WERI-Rb-1 (cell line): ENCODE measurements at regions not wholly inside any gene's neighbourhood (a gene's known extent, or its start where the extent isn't known, plus 50 kb on each side); places are given as distances from the start of the nearest gene placed in this dataset.

ENCODE experiments used
- DNase-seq: peaks from one replicate; pipeline ENCODE4 v3.0.0-alpha.2; 2020
- H3K27ac ChIP-seq: fragments of 250-450 bp; sonication (Bioruptor Pico); 2 replicates; pipeline ENCODE4 v1.5.1; 2020; ENCODE audit warnings: mild to moderate bottlenecking, moderate library complexity
- H3K27me3 ChIP-seq: fragments of 250-450 bp; sonication (Bioruptor Pico); 2 replicates; pipeline ENCODE4 v1.5.1; 2021; ENCODE audit warnings: mild to moderate bottlenecking, low read depth, moderate library complexity; ENCODE audit not compliant: insufficient read depth, severe bottlenecking
- H3K36me3 ChIP-seq: fragments of 250-450 bp; sonication (Bioruptor Pico); 2 replicates; pipeline ENCODE4 v1.5.1; 2020; ENCODE audit warnings: mild to moderate bottlenecking, moderate library complexity
- H3K4me3 ChIP-seq: 2 replicates; pipeline ENCODE4 v1.5.1; 2011; ENCODE audit warnings: low read depth, mild to moderate bottlenecking, control low read depth, low read length
- H3K9me3 ChIP-seq: fragments of 250-450 bp; sonication (Bioruptor Pico); 2 replicates; pipeline ENCODE4 v1.5.1; 2021; ENCODE audit warnings: mild to moderate bottlenecking, moderate library complexity; ENCODE audit not compliant: severe bottlenecking
- CTCF ChIP-seq: IDR thresholded peaks from 2 replicates; pipeline ENCODE4 v1.5.1; 2011; ENCODE audit warnings: low read depth, mild to moderate bottlenecking, control low read depth, inconsistent platforms, low read length

- no peak for TF ChIP-seq CTCF
- no peak overlapping the region for H3K4me3 ChIP-seq
- DNase-seq: no peak
- no peak overlapping the region for H3K27ac ChIP-seq
- H3K36me3 ChIP-seq: no peaks in the 10 kb centered on the region
- H3K27me3 ChIP-seq: no peaks in the 10 kb centered on the region
- no peaks in the 10 kb centered on the region for H3K9me3 ChIP-seq
Measured at GRCh38 chr5:112014783-112015395, 257.9 kb upstream of the NREP start.

- TF ChIP-seq CTCF: no peak
- Histone ChIP-seq H3K27me3 (no peaks in the 10 kb centered on the region), H3K36me3 (no peaks in the 10 kb centered on the region), H3K9me3 (no peaks in the 10 kb centered on the region), H3K27ac (no peak overlapping the region), H3K4me3 (no peak overlapping the region)
- DNase-seq: no peak
Measured at GRCh38 chr5:112013660-112014059, 256.7 kb upstream of the NREP start.

- H3K9me3 ChIP-seq: no peaks in the 10 kb centered on the region
- no peak overlapping the region for H3K4me3 ChIP-seq
- no peak for TF ChIP-seq CTCF
- no peaks in the 10 kb centered on the region for H3K36me3 ChIP-seq
- H3K27ac ChIP-seq: peak overlapping the region; percentile 27; the same call in 1 of the 2 replicates
- H3K27me3 ChIP-seq: no peaks in the 10 kb centered on the region
- no peak for DNase-seq
Measured at GRCh38 chr5:112012104-112012503, 255.1 kb upstream of the NREP start.

- Histone ChIP-seq H3K27me3 (no peaks in the 10 kb centered on the region), H3K27ac (no peak overlapping the region), H3K4me3 (no peak overlapping the region), H3K9me3 (no peaks in the 10 kb centered on the region), H3K36me3 (no peaks in the 10 kb centered on the region)
- DNase-seq: no peak
- TF ChIP-seq CTCF: no peak
Measured at GRCh38 chr5:112010475-112010874, 253.5 kb upstream of the NREP start.

GRCh38 chr5:112006721-112007120 is 249.7 kb upstream of the NREP start:
- Histone ChIP-seq H3K36me3 (no peaks in the 10 kb centered on the region), H3K27me3 (no peaks in the 10 kb centered on the region), H3K4me3 (no peak overlapping the region), H3K27ac (no peak overlapping the region), H3K9me3 (no peaks in the 10 kb centered on the region)
- no peak for TF ChIP-seq CTCF
- no peak for DNase-seq

GRCh38 chr5:112005623-112005930 is 248.6 kb upstream of the NREP start:
- TF ChIP-seq CTCF: no peak
- Histone ChIP-seq H3K36me3 (no peaks in the 10 kb centered on the region), H3K27ac (no peak overlapping the region), H3K27me3 (no peaks in the 10 kb centered on the region), H3K4me3 (no peak overlapping the region), H3K9me3 (no peaks in the 10 kb centered on the region)
- no peak for DNase-seq
